ENCODE measurements at regions not wholly inside any gene's neighbourhood (a gene's known extent, or its start where the extent isn't known, plus 50 kb on each side); places are given as distances from the start of the nearest gene placed in this dataset.
"Not testable (repeated sequence)": the region's sequence is repeated elsewhere in the genome, so short reads cannot be mapped to it uniquely, and the experiment has no call there.

DNA sequence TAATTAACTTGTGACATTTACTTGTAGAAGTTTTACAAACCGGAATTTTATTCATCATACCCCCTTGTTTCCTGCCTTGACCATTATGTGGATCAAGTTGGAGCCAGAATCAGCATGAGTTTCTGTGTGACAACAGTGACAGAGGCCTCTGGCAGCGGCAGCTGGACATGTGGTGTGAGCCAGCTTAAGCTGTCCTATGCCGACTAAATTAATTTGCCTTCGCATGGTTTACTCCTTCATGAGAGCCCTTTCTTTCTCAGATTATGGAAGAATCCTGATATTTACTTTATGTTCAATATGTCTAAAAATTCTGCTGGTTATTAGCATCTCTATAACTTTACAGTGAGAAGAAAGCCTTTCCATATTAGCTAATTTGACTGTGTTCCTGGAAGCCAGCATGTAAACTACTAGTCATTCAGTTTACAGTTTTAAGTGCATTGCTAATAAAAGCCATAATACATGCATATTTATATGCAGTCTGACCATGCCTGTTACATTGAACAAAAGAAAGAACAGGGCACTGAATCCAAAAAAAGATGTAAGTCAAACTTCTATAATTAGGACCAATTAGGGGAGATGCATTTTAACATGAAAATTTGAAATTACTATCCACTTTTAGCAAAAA, 495.8 kb upstream of the ACVR2A start:
- DNase-seq = no peak

DNA sequence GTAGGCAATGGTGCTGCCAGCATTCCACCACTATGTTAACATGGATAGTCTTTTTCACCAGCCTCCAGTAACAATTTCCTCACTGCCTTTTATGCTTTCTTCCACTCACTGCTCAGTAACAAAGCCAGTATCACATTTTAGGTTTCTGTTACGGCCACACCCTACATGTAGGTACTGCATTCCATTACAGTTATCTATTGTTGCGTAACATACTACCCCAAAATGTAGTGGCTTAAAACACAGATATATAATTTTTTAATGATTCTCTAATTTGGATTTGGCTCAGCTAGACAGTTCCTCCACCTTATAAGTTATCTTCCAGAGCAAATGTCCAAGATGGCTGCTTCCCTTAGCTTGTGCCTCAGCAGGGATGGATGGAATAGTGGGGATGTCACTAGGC, 498.7 kb upstream of the ACVR2A start:
- DNase-seq = no peak

DNA sequence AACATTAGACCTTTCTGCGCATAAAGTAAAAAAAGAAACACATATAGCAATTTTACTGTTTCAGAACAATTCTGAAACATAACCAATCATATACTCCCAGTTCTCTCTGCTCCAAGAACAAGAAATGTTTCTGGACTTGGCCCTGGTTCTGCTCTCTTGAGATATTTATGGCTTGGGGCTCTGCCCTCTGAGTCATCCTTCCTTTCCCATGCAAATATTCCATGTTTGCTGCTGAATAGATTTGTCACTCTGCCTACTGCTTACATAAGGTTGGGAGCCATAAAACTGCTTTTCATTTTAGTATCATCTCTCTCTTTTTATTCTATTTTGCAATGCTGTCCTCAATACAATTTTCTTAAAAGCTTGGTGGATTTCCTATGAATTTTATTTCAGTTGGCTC, 499.6 kb upstream of the ACVR2A start:
- no peak for DNase-seq

DNA sequence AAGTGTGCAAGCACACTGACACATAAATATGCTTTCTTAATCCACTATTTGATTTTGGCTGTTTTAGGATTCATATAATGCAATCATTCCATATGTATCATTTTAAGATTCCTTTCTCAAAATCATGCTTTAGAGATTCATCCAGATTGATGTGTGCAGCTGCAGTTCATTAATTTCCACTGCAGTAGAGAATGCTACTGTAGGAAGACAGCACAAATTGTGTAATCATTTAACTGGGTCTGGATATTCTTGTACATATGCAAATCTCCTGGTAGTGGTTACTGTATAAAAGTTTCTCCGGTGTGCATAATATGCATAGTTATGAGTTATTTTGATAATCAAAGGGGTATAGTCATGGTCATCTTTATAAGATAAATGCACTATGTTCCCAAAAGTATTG, 502.5 kb upstream of the ACVR2A start:
- no peak for DNase-seq

DNA sequence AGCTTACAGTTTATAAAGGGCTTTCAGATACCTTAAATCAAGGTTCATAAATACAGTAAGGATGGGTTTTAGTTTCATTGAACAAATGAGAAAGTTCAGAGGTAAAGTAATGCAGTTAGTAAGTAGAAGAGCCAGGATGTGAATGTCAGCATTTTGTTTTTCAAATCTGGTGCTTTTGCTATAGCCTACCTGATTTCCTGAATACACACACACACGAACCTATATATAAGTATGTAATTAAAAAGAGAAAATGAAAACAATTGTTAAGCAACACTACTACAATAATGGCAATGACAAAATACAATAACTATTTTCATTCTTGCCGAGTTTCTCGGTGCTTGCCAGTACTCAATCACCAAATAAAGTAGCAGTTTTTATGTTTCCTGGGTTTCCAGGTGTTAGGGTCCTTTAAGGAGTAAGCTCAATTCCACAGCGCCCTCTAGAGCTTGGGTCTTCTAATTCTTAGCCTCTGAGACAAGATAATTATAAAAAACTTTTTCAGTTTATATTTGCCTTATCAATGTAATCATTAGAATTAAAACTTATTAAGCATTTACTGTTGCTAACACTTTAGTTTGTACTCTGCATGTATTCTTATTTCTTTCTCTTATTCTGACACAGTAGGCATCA, 512.9 kb upstream of the ACVR2A start:
- DNase-seq = no peak

DNA sequence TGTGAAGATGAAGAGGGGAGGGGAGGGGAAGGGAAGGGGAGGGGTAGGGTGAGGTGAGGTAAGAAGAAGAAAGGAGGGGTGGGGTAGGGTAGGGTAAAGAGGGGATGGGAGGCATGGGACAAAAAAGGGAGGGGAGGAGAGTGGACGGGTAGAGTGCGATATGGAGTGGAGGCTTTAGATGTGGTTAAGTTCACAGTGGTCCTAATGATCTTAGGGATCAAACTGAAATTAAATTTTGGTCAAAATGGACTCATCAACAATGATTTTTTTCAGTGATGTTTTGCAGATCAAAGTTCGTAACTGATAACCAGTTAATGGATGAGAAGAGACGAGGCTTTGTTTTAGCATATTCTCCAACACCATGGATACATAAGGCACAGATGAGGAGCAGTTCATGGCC, 513.9 kb upstream of the ACVR2A start:
- no peak for DNase-seq

DNA sequence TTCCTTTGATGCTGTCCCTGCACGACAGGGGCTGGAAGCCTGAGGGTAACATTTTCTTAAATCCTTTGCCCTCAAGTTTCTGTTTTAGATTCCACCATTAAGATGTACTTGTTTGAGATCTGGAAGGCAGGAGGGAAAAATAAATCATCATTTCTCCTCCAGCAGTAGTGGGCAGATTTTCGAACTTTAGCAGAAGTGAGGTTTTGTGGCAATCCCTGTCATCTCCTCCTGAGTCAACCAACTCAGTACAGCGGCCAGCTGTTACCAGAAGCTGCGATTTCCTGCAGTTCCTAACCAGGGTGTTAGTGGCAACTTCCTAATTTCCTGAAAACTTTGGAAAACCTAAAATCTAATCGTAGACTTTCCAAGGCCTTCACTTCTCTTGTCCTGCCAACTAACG, 517.2 kb upstream of the ACVR2A start:
- DNase-seq = no peak

DNA sequence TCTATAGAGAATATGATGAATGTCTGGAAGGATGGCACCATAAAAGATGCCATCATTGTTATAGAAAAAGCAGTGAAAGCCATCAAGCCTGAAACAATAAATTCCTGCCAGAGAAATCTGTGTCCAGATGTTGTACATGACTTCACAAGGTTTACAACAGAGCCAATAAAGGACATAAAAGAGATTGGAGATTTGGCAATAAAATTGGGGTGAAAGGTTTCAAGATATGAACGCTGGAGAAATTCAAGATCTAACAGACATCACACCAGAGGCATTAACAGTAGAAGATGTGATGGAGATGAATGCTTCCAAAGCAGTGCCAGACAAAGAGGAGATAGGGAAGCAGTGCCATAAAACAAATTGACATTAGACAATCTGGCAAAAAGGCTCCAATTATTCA, 518.8 kb upstream of the ACVR2A start:
- no peak for DNase-seq

DNA sequence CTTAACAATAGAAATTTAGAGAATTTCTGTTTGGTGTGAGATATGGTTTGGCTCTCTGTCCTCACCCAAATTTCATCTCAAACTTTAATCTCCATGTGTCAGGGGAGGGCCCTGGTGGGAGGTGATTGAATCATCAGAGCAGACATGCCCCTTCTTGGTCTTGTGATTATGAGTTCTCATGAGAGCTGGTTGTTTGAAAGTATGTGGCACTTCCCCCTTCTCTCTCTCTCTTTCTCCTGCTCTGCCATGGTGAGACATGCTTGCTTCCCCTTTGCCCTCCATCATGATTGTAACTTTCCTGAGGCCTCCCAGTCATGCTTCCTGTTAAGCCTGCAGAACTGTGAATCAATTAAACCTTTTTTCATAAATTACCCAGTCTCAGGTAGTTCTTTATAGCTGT, 524.7 kb upstream of the ACVR2A start:
- no peak for DNase-seq

DNA sequence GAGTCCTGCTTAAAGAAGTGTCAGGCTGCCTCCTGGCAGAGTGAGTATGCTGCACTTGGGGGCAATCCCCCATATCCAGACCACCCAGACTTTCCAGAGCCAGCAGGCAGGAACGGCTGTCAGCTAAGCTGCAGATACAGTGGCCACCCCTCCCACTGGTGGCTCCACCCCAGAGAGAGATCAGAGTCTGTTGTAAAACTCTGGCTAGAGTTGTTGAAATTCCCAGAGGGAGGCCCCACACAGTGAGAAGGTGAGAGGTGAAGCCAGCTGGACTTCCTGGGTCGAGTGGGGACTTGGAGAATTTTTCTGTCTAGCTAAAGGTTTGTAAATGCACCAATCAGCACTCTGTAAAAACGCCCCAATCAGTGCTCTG, 533.8 kb upstream of the ACVR2A start:
- DNase-seq = no peak

DNA sequence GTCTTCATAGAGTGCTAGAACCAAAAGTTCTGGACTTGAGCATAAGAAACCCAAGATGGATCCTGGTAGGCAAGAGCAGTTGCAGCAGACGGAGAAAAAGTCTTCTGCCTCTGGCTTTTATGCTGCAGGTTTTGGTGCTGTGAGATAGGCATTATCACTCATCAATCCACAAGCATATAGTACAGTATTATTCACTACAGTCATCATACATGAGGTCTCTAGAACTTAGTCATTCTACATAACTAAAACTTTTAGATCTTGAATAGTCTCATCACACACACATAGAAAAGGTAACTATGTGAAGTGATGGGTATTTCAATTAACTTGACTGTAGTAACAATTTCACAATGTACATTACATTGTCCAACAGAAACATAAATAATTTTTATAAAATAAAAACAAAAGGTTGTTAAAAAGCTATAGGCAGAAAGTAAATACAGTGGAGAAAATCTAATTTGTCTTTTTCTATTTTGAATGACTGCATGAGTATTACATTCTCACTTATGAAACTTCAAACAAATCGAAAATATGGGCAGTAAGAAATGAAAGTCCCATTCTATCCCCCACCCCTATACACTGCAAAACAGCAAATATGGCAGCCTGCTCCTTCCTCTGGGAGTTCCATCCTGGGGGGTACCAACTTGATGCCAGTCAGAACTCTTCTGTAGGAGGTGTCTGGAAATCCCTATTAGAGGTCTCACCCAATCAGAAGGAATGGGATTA, 534.3 kb upstream of the ACVR2A start:
- DNase-seq = no peak

DNA sequence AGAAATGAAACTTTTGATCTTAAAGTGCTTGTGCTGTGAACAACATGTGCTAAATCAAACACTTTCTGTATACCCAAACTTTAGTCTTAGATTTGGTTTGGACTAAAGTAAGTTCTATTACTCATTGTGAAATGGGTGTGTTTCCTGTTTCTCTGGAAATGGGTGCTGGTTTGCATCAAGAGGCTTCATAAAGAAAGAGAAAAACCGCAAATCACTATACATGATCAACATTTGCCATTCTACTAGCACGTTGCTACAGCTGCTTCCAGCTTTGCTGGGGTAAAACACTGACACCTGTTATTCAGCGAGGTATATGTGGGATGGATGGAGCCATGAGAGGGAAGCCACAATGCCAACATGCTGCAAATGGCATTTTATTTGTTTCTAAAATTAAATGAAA, 547.0 kb upstream of the ACVR2A start:
- DNase-seq = no peak

DNA sequence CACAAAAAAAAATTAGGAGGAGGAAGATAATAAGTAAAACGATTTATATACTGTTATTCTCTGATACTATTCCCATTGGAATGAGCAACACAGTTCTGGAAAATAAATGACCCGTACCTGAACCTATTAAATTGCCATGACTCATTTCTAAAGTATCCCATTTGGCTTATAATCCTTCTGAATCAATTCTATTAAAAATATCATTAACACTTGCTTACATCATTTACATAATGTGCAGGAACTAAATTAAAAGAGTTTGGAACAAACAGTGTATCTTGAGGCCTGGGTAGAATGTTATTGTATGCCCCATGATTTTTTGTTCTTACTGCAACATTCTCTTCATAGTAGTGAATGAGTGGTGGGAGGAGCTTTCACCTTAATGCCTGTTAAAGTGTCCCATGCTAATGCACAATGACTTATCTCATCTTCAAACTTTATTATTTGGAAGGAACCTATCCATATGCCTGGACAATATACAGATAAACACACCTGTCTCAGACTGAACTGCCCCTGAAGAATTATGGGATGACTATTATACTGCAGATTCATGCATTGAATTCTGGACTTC, 549.9 kb upstream of the ACVR2A start:
- DNase-seq = no peak

DNA sequence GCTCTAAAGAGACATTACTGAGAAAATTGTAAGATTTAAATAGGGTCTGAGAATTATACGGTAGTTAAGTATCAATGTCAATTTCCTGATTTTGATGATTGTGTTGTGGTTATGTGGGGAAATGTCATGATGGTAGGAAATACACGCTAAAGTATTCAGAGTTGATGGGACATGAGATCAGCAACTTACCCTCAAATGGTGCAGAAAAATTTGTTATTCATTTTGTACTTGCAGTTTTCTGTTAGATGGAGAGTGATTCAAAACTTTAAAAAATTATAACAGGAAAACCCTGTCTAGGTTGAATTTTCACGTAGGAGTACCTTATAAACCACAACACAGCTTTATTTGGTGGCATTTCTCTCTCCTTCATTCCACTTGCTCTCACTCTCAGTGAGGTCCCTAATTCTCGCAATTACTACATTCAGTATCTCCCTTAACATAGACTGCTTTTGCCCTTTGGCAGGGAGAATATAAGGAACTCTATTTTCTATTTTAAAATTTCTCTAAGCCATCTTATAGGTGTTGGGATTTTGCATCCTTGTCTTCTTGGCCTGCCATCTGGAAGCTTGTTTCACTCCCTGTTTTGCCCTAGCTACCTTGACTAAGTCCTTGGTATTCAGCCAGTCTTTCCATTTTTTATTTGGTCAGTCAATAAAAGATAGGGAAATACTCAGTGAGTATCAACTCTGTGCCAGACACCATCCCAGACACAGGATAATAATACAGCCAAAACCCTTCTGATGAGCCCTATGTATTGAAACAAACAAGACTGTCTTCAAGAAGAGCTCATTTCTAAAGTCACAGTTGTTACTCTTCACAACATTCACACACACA, 550.6 kb upstream of the ACVR2A start:
- DNase-seq = no peak

DNA sequence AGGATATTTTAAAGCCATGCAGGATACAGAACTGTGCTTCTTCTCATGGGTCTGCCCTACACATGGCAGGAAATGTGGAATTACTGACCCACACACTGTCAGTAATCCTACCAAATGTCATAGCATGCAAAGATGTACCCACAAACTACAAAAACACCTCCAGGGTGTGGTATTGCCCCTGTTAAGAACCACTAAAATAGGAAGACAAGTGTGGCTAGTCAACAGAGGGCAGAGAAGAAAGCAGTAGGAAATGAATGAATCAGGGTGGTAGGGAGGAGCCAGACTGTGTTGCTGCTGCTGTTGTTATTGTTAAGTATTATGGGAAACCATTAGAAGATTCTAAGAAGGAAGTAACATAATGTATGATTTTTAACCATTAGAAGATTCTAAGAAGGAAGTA, 556.7 kb upstream of the ACVR2A start:
- no peak for DNase-seq

DNA sequence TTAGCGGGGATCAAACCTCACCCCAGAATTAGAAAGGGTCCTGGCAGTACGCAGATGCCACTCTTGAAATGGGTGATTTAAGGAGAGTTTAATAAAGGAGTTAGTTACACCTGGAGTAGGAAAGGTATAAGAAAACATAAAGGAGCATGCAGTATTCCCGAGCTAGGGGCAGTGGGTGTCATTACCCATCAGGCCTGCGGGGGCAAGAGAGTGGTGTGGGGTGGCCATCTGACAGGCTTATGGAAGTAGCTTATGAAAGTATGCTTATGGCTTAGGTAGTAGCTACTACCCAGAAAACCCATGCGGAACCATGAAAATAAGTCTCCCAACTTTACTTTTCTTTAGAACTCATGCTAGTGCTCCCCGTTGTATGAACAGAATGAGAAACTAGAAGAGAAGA, 568.9 kb upstream of the ACVR2A start:
- no peak for DNase-seq

DNA sequence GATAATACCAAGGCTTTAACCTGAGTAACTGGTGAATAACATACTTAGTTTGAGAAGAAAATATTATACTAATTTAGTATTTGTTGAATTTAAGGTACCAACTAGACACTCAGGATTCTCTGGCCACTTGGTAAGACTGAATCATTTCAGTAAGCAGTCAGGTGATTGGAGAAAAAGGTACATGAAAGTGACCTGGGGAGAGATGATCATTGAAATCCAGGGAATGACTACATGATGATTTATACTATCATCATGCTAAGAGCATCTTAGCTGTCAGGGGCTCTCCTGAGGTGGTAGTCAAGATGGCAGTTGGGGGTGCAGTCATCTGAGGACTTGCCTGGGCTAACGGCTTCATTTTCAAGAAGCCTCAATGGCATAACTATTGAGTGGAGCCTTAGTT, 571.2 kb upstream of the ACVR2A start:
- DNase-seq = no peak

DNA sequence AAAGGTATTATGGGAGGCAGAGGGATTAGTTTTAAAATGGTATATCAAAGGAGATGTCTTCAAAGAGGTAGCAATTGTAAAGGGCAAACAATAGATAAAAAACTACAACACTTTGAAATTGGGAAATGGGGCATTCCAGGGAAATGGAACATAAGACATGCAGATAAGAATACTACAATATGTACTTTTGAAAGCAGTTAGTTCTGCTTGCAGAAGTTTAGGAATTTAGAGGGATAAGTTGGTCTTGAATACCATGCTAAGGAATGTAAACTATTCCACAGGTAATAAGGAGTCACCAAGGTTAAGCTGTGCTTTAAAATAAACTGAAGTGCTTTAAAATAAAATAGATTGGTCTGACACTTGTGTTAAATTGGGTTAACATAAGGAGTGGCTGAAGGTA, 571.7 kb upstream of the ACVR2A start:
- DNase-seq = no peak

DNA sequence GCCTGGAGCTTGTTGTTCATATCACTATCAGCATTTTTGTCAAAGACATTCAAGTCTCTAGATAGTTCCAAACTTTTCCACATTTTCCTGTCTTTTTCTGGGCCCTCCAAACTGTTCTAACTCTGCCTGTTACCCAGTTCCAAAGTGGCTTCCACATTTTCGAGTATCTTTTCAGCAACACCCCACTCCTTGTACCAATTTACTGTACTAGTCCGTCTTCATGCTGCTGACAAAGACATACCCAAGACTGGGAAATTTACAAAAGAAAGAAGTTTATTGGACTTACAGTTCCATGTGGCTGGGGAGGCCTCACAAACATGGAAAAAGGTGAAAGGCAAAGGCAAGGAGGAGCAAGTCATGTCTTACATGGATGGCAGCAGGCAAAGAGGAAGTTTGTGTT, 575.2 kb upstream of the ACVR2A start:
- not testable (repeated sequence) for DNase-seq

DNA sequence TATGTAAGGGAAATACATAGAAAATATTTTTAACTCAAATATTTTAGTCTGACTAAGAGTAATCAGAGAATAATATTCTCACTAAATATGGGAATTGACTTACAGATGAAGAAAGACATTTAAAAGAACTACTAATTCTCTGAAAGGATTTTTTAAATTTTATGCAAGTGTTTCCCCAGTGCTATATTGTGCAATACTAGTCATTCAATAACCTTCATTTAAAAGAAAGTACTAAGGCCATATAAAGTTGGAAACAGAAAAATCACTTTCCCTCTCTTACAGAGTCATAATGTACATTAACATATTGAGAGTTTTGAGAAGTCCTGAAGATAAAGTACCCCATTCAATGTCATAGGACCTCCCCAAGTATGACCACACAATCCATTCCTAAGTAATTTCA, 584.6 kb upstream of the ACVR2A start:
- no peak for DNase-seq

DNA sequence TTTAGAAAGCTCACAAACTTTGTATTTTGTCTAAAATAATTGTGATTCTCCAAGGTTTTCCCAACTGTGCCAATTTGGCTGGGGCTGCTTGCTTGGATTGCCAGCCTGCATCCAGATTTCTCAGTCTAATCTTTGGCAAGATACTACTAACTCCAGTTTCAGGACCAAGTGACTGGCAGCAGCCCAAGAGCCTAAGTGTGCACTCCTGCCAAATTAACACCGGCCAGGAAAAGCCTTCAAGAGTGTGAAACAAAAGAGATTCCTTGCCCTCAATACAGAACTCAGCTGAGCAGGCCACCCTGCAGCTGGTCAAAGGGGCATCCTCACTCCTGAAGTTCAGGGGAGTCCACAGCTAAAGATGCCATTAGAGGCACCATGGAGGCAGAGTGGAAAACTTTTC, 589.0 kb upstream of the ACVR2A start:
- no peak for DNase-seq

DNA sequence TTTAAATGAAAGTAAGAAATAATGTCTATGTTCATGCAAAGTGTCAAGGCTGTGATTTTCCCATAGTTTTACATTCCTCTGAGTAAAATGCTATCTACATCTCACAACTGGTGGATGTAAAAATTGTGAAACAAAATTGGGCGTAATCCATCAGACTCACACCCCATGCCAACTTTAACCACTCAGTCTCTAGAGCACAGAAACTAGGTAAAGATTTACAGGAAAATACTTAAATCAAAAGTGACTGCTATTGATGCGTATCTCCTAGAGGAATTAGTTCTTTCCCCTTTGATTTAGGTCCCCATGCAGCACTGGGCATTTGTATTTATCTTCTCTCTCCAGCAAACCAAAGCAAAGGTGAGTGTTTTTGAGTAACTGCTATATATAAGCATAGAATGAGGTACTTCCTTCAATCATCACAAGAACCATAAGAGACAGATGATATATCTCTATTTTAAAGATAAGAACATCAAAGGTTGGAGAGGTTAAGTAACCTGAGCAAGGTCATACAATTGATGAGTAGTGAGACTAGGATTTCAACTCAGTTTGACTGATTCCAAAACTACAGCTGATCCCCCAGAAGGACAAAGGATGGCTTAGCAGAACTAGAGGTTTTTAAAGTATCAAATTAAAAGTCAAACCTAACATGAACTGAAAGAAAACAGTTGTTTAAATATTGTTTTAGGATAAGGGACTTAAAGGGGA, 594.0 kb upstream of the ACVR2A start:
- no peak for DNase-seq

DNA sequence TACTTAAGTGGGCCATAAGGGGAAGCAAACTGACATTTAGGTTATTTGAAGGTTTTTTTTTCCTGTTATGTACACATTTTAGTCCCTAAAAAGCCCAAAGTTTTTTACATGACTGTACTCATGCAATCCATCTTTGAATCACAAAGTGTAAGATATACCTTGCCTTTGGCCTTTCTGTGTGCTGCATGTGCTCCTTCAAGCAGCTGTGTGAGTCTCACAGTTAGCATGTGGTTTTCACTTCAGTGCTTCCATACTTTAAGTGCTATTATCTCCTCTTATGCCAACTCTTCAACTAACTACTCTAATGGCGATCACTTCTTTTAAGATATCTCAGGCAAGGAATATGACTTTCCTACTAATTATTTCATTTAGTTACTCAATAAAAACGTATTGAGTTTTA, 597.1 kb upstream of the ACVR2A start:
- no peak for DNase-seq
